ENCODE measurements at regions not wholly inside any gene's neighbourhood (a gene's known extent, or its start where the extent isn't known, plus 50 kb on each side); places are given as distances from the start of the nearest gene placed in this dataset.
"Not testable (repeated sequence)": the region's sequence is repeated elsewhere in the genome, so short reads cannot be mapped to it uniquely, and the experiment has no call there.

DNA sequence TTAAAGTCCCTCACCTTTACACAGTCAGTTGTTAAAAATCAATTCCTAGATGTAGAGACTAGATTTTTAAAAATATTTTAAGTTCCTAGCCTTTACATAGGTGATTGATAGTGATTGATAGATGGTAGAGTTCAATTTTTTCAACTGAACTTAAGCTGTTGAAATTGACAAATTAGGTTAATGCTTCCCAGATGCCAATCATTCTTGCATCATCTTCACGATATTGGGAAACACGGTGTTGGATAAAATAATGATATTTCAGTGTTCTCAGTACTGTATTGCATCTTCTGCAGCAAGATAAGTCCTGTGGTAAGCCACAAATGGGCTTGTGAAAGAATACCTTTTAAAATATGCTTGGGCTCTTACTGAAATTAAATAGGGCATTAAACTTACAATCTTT lies 667.6 kb downstream of the STK39 start:
- Mint-ChIP-seq H3K27ac (no peak overlapping the region), H3K4me3 (no peak overlapping the region), H3K4me1 (peaks cover 6% of the 10 kb centered on the region), H3K36me3 (ENCODE audit: low read depth) (no peaks in the 10 kb centered on the region), H3K9me3 (no peaks in the 10 kb centered on the region), H3K27me3 (ENCODE audit: low read depth, poor library complexity) (no peaks in the 10 kb centered on the region)
- TF ChIP-seq, protein P1, sequence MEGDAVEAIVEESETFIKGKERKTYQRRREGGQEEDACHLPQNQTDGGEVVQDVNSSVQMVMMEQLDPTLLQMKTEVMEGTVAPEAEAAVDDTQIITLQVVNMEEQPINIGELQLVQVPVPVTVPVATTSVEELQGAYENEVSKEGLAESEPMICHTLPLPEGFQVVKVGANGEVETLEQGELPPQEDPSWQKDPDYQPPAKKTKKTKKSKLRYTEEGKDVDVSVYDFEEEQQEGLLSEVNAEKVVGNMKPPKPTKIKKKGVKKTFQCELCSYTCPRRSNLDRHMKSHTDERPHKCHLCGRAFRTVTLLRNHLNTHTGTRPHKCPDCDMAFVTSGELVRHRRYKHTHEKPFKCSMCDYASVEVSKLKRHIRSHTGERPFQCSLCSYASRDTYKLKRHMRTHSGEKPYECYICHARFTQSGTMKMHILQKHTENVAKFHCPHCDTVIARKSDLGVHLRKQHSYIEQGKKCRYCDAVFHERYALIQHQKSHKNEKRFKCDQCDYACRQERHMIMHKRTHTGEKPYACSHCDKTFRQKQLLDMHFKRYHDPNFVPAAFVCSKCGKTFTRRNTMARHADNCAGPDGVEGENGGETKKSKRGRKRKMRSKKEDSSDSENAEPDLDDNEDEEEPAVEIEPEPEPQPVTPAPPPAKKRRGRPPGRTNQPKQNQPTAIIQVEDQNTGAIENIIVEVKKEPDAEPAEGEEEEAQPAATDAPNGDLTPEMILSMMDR (IDR thresholded peaks at IDR 0.05) = no peak
- no peak for DNase-seq

DNA sequence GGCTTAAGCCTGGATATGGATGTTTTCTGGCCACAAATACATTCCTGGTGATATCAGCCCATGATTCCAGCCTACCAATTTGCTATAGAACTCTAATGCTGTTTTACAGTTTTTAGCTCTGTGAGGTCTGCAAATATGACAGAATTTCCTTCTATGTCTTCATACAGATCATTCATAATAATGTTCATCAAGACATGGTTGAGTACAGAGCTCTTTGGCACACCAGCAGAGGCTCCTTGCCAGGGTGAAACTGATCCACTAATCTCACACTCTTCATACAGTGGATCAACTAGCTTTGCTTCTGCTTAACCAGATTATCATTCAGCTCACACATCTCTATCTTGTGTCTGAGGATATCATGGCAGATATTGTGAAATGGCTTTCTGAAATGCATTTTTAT lies 672.1 kb downstream of the STK39 start:
- TF ChIP-seq, protein P1 (IDR thresholded peaks at IDR 0.05) = no peak
- no peak overlapping the region for H3K27ac Mint-ChIP-seq
- H3K4me3 Mint-ChIP-seq = no peak overlapping the region
- H3K36me3 Mint-ChIP-seq (ENCODE audit: low read depth) = no peaks in the 10 kb centered on the region
- no peak for DNase-seq
- no peaks in the 10 kb centered on the region for H3K4me1 Mint-ChIP-seq
- no peaks in the 10 kb centered on the region for H3K27me3 Mint-ChIP-seq (ENCODE audit: low read depth, poor library complexity)
- H3K9me3 Mint-ChIP-seq = no peaks in the 10 kb centered on the region

DNA sequence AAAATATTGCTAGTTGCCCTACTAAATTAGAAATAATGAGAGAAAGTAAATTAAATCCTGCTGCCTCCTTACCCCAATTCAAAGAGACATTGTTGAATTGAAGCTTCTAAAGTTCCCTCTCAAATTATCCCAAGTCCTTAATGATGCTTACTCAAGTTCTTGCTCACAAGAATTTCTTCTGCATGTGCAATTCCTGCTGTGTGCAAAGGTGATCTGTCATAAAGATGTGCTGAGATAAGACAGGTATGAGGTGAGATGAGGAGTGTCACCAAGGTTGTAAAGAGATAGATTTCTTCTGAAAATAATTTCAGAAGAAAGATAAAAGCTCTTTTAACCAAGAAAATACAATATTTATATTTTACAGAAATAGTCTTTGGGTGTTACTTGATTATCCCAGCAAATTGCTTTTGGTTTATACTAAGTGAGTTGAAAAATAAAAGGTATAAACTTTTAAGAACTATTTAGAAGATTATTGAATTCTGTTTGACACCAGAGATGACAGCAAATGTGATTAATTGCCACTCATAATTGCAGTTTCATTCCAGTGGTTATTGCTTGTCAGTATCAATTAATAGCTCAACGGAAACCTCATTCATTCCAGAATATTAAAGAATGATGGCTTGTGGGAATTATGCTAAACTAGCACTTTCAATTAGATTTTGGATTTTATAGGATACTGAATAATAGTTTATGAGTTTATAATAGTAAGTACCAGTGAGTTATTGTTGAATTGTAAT lies 674.3 kb downstream of the STK39 start:
- Mint-ChIP-seq H3K27me3 (ENCODE audit: low read depth, poor library complexity) (peaks cover 3% of the 10 kb centered on the region), H3K4me1 (no peaks in the 10 kb centered on the region), H3K9me3 (no peaks in the 10 kb centered on the region), H3K4me3 (no peak overlapping the region), H3K36me3 (ENCODE audit: low read depth) (no peaks in the 10 kb centered on the region), H3K27ac (no peak overlapping the region)
- TF ChIP-seq, protein P1 (IDR thresholded peaks at IDR 0.05) = no peak
- DNase-seq = no peak

DNA sequence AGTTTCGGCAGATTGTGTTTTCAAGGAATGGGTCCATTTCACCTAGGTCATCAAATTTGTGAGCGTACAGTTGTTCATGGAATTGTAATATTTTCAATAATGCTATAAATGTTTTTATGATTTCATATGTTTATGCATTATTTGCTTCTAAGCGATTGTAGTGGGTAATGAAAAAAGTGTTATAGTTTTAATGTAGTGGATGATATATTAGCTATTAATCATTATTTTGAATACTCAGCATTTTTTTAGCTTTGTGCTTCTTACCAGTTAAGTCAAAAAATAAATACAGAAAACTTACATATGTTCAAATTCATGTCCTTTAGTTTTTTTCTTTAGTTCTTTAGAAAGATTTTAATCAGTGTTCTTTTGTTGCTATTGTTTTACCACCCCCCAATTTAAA lies 677.0 kb downstream of the STK39 start:
- no peaks in the 10 kb centered on the region for H3K36me3 Mint-ChIP-seq (ENCODE audit: low read depth)
- H3K4me3 Mint-ChIP-seq = no peak overlapping the region
- no peaks in the 10 kb centered on the region for H3K4me1 Mint-ChIP-seq
- no peak for DNase-seq
- peaks cover 5% of the 10 kb centered on the region for H3K9me3 Mint-ChIP-seq
- H3K27ac Mint-ChIP-seq = no peak overlapping the region
- peaks cover 3% of the 10 kb centered on the region for H3K27me3 Mint-ChIP-seq (ENCODE audit: low read depth, poor library complexity)
- TF ChIP-seq, protein P1 (IDR thresholded peaks at IDR 0.05) = no peak

DNA sequence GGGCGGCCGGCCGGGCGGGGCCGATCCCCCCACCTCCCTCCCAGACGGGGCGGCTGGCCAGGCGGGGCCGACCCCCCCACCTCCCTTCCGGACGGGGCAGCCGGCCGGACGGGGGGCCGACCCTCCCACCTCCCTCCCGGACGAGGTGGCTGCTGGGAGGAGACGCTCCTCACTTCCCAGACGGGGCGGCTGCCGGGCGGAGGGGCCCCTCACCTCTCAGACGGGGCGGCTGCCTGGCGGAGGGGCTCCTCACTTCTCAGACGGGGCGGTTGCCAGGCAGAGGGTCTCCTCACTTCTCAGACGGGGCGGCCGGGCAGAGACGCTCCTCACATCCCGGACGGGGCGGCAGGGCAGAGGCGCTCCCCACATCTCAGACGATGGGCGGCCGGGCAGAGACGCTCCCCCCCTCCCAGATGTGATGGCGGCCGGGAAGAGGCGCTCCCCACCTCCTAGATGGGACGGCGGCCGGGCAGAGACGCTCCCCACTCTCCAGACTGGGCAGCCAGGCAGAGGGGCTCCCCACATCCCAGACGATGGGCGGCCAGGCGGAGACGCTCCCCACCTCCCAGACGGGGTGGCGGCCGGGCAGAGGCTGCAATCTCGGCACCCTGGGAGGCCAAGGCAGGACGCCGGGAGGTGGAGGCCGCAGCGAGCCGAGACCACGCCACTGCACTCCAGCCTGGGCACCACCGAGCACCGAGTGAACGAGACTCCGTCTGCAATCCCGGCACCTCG lies 675.8 kb downstream of the XIRP2 start:
- H3K4me3 Mint-ChIP-seq; DNase-seq; H3K4me1 Mint-ChIP-seq; H3K27me3 Mint-ChIP-seq (ENCODE audit: low read depth, poor library complexity); H3K27ac Mint-ChIP-seq: not testable (repeated sequence)
- Mint-ChIP-seq H3K36me3 (ENCODE audit: low read depth) (peaks cover 18% of the 10 kb centered on the region), H3K9me3 (peaks cover 42% of the 10 kb centered on the region)

DNA sequence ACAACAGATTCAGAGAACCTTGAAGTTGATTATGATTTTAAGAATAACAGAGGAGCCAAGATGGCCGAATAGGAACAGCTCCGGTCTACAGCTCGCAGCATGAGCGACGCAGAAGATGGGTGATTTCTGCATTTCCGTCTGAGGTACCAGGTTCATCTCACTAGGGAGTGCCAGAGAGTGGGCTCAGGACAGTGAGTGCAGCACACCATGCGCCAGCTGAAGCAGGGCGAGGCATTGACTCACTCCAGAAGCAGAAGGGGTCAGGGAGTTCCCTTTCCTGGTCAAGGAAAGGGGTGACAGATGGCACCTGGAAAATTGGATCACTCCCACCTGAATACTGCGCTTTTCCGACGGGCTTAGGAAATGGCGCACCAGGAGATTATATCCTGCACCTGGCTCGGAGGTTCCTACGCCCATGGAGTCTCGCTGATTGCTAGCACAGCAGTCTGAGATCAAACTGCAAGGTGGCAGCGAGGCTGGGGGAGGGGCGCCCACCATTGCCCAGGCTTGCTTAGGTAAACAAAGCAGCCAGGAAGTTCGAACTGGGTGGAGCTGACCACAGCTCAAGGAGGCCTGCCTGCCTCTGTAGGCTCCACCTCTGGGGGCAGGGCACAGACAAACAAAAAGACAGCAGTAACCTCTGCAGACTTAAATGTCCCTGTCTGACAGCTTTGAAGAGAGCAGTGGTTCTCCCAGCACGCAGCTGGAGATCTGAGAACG lies 670.2 kb downstream of the XIRP2 start:
- H3K4me1 Mint-ChIP-seq; H3K27ac Mint-ChIP-seq; H3K4me3 Mint-ChIP-seq; H3K27me3 Mint-ChIP-seq (ENCODE audit: low read depth, poor library complexity); DNase-seq: not testable (repeated sequence)
- peaks cover 40% of the 10 kb centered on the region for H3K9me3 Mint-ChIP-seq
- H3K36me3 Mint-ChIP-seq (ENCODE audit: low read depth) = peaks cover 22% of the 10 kb centered on the region
